Liver (tissue), 3 donors: ENCODE measurements at regions not wholly inside any gene's neighbourhood (a gene's known extent, or its start where the extent isn't known, plus 50 kb on each side); places are given as distances from the start of the nearest gene placed in this dataset.

Experiments
- ATF3 ChIP-seq: IDR thresholded peaks from 2 replicates; pipeline ENCODE4 v1.6.1; 2016; ENCODE audit warnings: antibody characterized with exemption
- CTCF ChIP-seq: fragments of 150-350 bp; IDR thresholded peaks from 2 replicates; pipeline ENCODE4 v1.5.1; 2017; ENCODE audit warnings: improper control_type of control experiment, low read depth, low read length; ENCODE audit not compliant: missing input control
- EGR1 ChIP-seq, 2 donors: IDR thresholded peaks; 2 replicates each; pipeline ENCODE4 v1.6.1; 2016 to 2018; ENCODE audit warnings: antibody characterized with exemption in 2 of 2, low read depth in 2 of 2
- FOXA2 ChIP-seq: IDR thresholded peaks from 2 replicates; pipeline ENCODE4 v1.6.1; 2016; ENCODE audit warnings: antibody characterized with exemption
- GABPA ChIP-seq, 2 donors: IDR thresholded peaks in 1 of 2; conservative IDR thresholded peaks in 1 of 2; 2 replicates each; pipeline ENCODE4 v1.6.1; 2016; ENCODE audit warnings: antibody characterized with exemption in 2 of 2, mild to moderate bottlenecking in 1 of 2, moderate library complexity in 1 of 2
- JUND ChIP-seq, 2 donors: IDR thresholded peaks; 2 replicates each; pipeline ENCODE4 v1.6.1; 2016; ENCODE audit warnings: antibody characterized with exemption in 2 of 2
- MAX ChIP-seq: IDR thresholded peaks from 2 replicates; pipeline ENCODE4 v1.6.1; 2016; ENCODE audit warnings: antibody characterized with exemption
- RAD21 ChIP-seq, 2 donors: IDR thresholded peaks; 2 replicates each; pipeline ENCODE4 v1.6.1; 2016; ENCODE audit warnings: antibody characterized with exemption in 2 of 2, mild to moderate bottlenecking in 2 of 2
- REST ChIP-seq: IDR thresholded peaks from 2 replicates; pipeline ENCODE4 v1.6.1; 2016; ENCODE audit warnings: antibody characterized with exemption, mild to moderate bottlenecking
- SP1 ChIP-seq: IDR thresholded peaks from 2 replicates; pipeline ENCODE4 v1.6.1; 2018; ENCODE audit warnings: antibody characterized with exemption, mild to moderate bottlenecking
- TAF1 ChIP-seq: conservative IDR thresholded peaks from 2 replicates; pipeline ENCODE4 v1.6.1; 2016; ENCODE audit warnings: antibody characterized with exemption, mild to moderate bottlenecking
- ZBTB33 ChIP-seq: IDR thresholded peaks from 2 replicates; pipeline ENCODE4 v1.6.1; 2016; ENCODE audit warnings: antibody characterized with exemption
- donor health status: healthy.
- donor health status: healthy.

- TF ChIP-seq ZBTB33 = no peak
- TF ChIP-seq TAF1 = no peak
- no peak for TF ChIP-seq EGR1 (IDR thresholded peaks at IDR 0.05; ENCODE audit: low read depth in 2 of 2)
- TF ChIP-seq FOXA2 = no peak
- TF ChIP-seq CTCF = no peak
- TF ChIP-seq ATF3 = no peak
- TF ChIP-seq GABPA (IDR thresholded peaks at IDR 0.05 in 1 of 2, conservative IDR thresholded peaks at IDR 0.05 in 1 of 2) = no peak
- no peak for TF ChIP-seq RAD21 (IDR thresholded peaks at IDR 0.05)
- TF ChIP-seq MAX = no peak
- TF ChIP-seq JUND (IDR thresholded peaks at IDR 0.05) = no peak
- TF ChIP-seq REST = no peak
- no peak for TF ChIP-seq SP1
Observed at GRCh38 chr1:73903092-73903491, 294.9 kb downstream of the LRRIQ3 start.
